Hepatocyte (in vitro differentiated cells): ENCODE measurements at regions not wholly inside any gene's neighbourhood (a gene's known extent, or its start where the extent isn't known, plus 50 kb on each side); places are given as distances from the start of the nearest gene placed in this dataset.

Experiments used
- DNase-seq: peaks from one replicate; pipeline ENCODE4 v3.0.0-alpha.2; 2016; ENCODE audit warnings: low spot score
- H2AFZ ChIP-seq: fragments of 200-600 bp; sonication (generic); 2 replicates; pipeline ENCODE4 v1.6.0; 2016; ENCODE audit warnings: antibody characterized with exemption, mild to moderate bottlenecking
- H3K27ac ChIP-seq: fragments of 200-600 bp; sonication (generic); 2 replicates; pipeline ENCODE4 v1.5.1; 2016; ENCODE audit warnings: mild to moderate bottlenecking
- H3K27me3 ChIP-seq: fragments of 200-600 bp; sonication (generic); 2 replicates; pipeline ENCODE4 v1.6.1; 2016
- H3K36me3 ChIP-seq: fragments of 200-600 bp; sonication (generic); replicated peaks from 2 replicates; pipeline ENCODE4 v1.5.1; 2016; ENCODE audit warnings: low read depth; ENCODE audit not compliant: insufficient read depth
- H3K4me1 ChIP-seq: fragments of 200-600 bp; sonication (generic); 2 replicates; pipeline ENCODE4 v1.5.1; 2016; ENCODE audit warnings: mild to moderate bottlenecking, moderate library complexity; ENCODE audit not compliant: insufficient read depth
- H3K4me2 ChIP-seq: fragments of 200-600 bp; sonication (generic); 2 replicates; pipeline ENCODE4 v1.6.0; 2016
- H3K4me3 ChIP-seq: fragments of 200-600 bp; sonication (generic); 2 replicates; pipeline ENCODE4 v1.5.1; 2016; ENCODE audit warnings: mild to moderate bottlenecking
- H3K79me2 ChIP-seq: fragments of 200-600 bp; sonication (generic); 2 replicates; pipeline ENCODE4 v1.6.0; 2017; ENCODE audit warnings: mild to moderate bottlenecking
- H3K9me2 ChIP-seq: fragments of 200-600 bp; sonication (generic); replicated peaks from 2 replicates; pipeline ENCODE4 v1.6.0; 2017; ENCODE audit warnings: mild to moderate bottlenecking; ENCODE audit not compliant: insufficient read depth
- H3K9me3 ChIP-seq: fragments of 200-600 bp; sonication (generic); 2 replicates; pipeline ENCODE4 v1.5.1; 2016; ENCODE audit warnings: low read depth, mild to moderate bottlenecking
- H4K20me1 ChIP-seq: fragments of 200-600 bp; sonication (generic); 2 replicates; pipeline ENCODE4 v1.6.0; 2016; ENCODE audit warnings: mild to moderate bottlenecking; ENCODE audit not compliant: insufficient read depth, poor library complexity, severe bottlenecking
- CTCF ChIP-seq: fragments of 200-600 bp; sonication (generic); IDR thresholded peaks from 2 replicates; pipeline ENCODE4 v1.5.1; 2016; ENCODE audit warnings: antibody characterized with exemption, mild to moderate bottlenecking; ENCODE audit not compliant: poor library complexity
- EZH2 ChIP-seq: fragments of 200-600 bp; sonication (generic); IDR thresholded peaks from 2 replicates; pipeline ENCODE4 v1.6.1; 2016; ENCODE audit warnings: antibody characterized with exemption, mild to moderate bottlenecking, borderline replicate concordance
- EZH2phosphoT487 ChIP-seq: fragments of 200-600 bp; sonication (generic); IDR thresholded peaks from one replicate; pipeline ENCODE4 v1.6.1; 2018; ENCODE audit warnings: antibody characterized with exemption, mild to moderate bottlenecking, low read depth, moderate library complexity; ENCODE audit not compliant: unreplicated experiment, severe bottlenecking
- WGBS: methylation state at CpG from one replicate; pipeline ENCODE4 v1.1.6; 2016; ENCODE audit warnings: low lambda C conversion rate; ENCODE audit errors: missing lambda C conversion rate; 5-methylcytosine and 5-hydroxymethylcytosine counted together

- H3K4me3 ChIP-seq, result no peak overlapping the region
- H3K9me2 ChIP-seq, result no peaks in the 10 kb centered on the region
- H3K4me2 ChIP-seq, result no peak overlapping the region
- no peaks in the 10 kb centered on the region for H3K4me1 ChIP-seq
- no peaks in the 10 kb centered on the region for H3K27me3 ChIP-seq
- TF ChIP-seq EZH2phosphoT487 (no peak), EZH2 (no peak), CTCF (no peak)
- H3K27ac ChIP-seq, result no peak overlapping the region
- H3K9me3 ChIP-seq, result no peaks in the 10 kb centered on the region
- no peaks in the 10 kb centered on the region for H3K36me3 ChIP-seq
- no peaks in the 10 kb centered on the region for H3K79me2 ChIP-seq
- no peak overlapping the region for H2AFZ ChIP-seq
- no peaks in the 10 kb centered on the region for H4K20me1 ChIP-seq
- no peak for DNase-seq
- 97% methylated on average over 1 of the region's 1 CpG for WGBS
These were observed 223.4 kb downstream of the NAF1 start for GRCh38 chr4:162943263-162943662.

GRCh38 chr4:162938738-162939485 lies 227.8 kb downstream of the NAF1 start:
- no peak for DNase-seq
- Histone ChIP-seq H3K36me3 (no peaks in the 10 kb centered on the region), H3K27me3 (no peaks in the 10 kb centered on the region), H2AFZ (no peak overlapping the region), H3K4me3 (no peak overlapping the region), H3K9me3 (no peaks in the 10 kb centered on the region), H3K4me2 (no peak overlapping the region), H4K20me1 (no peaks in the 10 kb centered on the region), H3K4me1 (no peaks in the 10 kb centered on the region), H3K9me2 (no peaks in the 10 kb centered on the region), H3K27ac (no peak overlapping the region), H3K79me2 (no peaks in the 10 kb centered on the region)
- WGBS, result 80% methylated on average over 1 of the region's 1 CpG
- no peak for TF ChIP-seq EZH2phosphoT487
- TF ChIP-seq EZH2, result no peak
- no peak for TF ChIP-seq CTCF

GRCh38 chr4:162935214-162935613 lies 231.5 kb downstream of the NAF1 start:
- 89% methylated on average over 6 of the region's 6 CpGs for WGBS
- no peaks in the 10 kb centered on the region for H3K36me3 ChIP-seq
- H3K27ac ChIP-seq, result no peak overlapping the region
- no peak overlapping the region for H3K4me3 ChIP-seq
- no peaks in the 10 kb centered on the region for H3K79me2 ChIP-seq
- no peaks in the 10 kb centered on the region for H3K9me3 ChIP-seq
- DNase-seq, result no peak
- no peaks in the 10 kb centered on the region for H4K20me1 ChIP-seq
- H3K4me2 ChIP-seq, result no peak overlapping the region
- H2AFZ ChIP-seq, result no peak overlapping the region
- H3K9me2 ChIP-seq, result no peaks in the 10 kb centered on the region
- no peaks in the 10 kb centered on the region for H3K27me3 ChIP-seq
- TF ChIP-seq EZH2 (no peak), CTCF (no peak), EZH2phosphoT487 (no peak)
- H3K4me1 ChIP-seq, result no peaks in the 10 kb centered on the region
